GM21390 (cell line): ENCODE measurements at regions not wholly inside any gene's neighbourhood (a gene's known extent, or its start where the extent isn't known, plus 50 kb on each side); places are given as distances from the start of the nearest gene placed in this dataset.
"Not testable (repeated sequence)": the region's sequence is repeated elsewhere in the genome, so short reads cannot be mapped to it uniquely, and the experiment has no call there.

Experiments
- ATAC-seq: cut with Tn5 transposase; IDR thresholded peaks from one replicate; pipeline ENCODE4 v1.9.1; 2021; ENCODE audit not compliant: unreplicated experiment

- no peak for ATAC-seq
These were observed 272.6 kb upstream of the NPSR1 start for GRCh38 chr7:34385384-34385783.

GRCh38 chr7:34389332-34390078 lies 268.5 kb upstream of the NPSR1 start:
- ATAC-seq = no peak

- no peak for ATAC-seq
These were observed 267.9 kb upstream of the NPSR1 start for GRCh38 chr7:34390103-34390502.

GRCh38 chr7:34392972-34393371 lies 265.0 kb upstream of the NPSR1 start:
- no peak for ATAC-seq

GRCh38 chr7:34396437-34397064 lies 261.5 kb upstream of the NPSR1 start:
- ATAC-seq = no peak

- no peak for ATAC-seq
These were observed 256.2 kb upstream of the NPSR1 start for GRCh38 chr7:34401776-34402175.

GRCh38 chr7:34406848-34407530 lies 251.0 kb upstream of the NPSR1 start:
- ATAC-seq = no peak

- no peak for ATAC-seq
These were observed 250.4 kb upstream of the NPSR1 start for GRCh38 chr7:34407586-34407985.

GRCh38 chr7:34417781-34418180 lies 240.2 kb upstream of the NPSR1 start:
- ATAC-seq = no peak

- no peak for ATAC-seq
These were observed 236.5 kb upstream of the NPSR1 start for GRCh38 chr7:34421526-34421925.

- ATAC-seq = no peak
These were observed 232.8 kb upstream of the NPSR1 start for GRCh38 chr7:34425194-34425593.

- no peak for ATAC-seq
These were observed 232.2 kb upstream of the NPSR1 start for GRCh38 chr7:34425631-34426384.

- ATAC-seq = no peak
These were observed 227.6 kb upstream of the NPSR1 start for GRCh38 chr7:34430456-34430855.

GRCh38 chr7:34438436-34438835 lies 219.6 kb upstream of the NPSR1 start:
- ATAC-seq = no peak

- no peak for ATAC-seq
These were observed 212.4 kb upstream of the NPSR1 start for GRCh38 chr7:34445653-34446052.

GRCh38 chr7:34448531-34448930 lies 209.5 kb upstream of the NPSR1 start:
- ATAC-seq = not testable (repeated sequence)

GRCh38 chr7:34449765-34450164 lies 208.3 kb upstream of the NPSR1 start:
- ATAC-seq = no peak

GRCh38 chr7:34451183-34451582 lies 206.8 kb upstream of the NPSR1 start:
- ATAC-seq = no peak

- no peak for ATAC-seq
These were observed 206.1 kb upstream of the NPSR1 start for GRCh38 chr7:34451923-34452322.

- ATAC-seq = no peak
These were observed 205.7 kb upstream of the NPSR1 start for GRCh38 chr7:34452363-34452762.

- ATAC-seq = no peak
These were observed 204.9 kb upstream of the NPSR1 start for GRCh38 chr7:34453150-34453549.
